Gastroesophageal sphincter (tissue), 3 donors: ENCODE measurements at regions not wholly inside any gene's neighbourhood (a gene's known extent, or its start where the extent isn't known, plus 50 kb on each side); places are given as distances from the start of the nearest gene placed in this dataset.

ENCODE experiments used
- CTCF ChIP-seq, 4 experiments: fragments of 200-600 bp in 2 of 4; fragments of 450-650 bp in 2 of 4; sonication (generic) in 1 of 4; IDR thresholded peaks; one replicate each; pipeline ENCODE4 v1.5.1; 2017 to 2019; ENCODE audit warnings: antibody characterized with exemption in 4 of 4, mild to moderate bottlenecking in 2 of 4, moderate library complexity in 2 of 4
- EP300 ChIP-seq: sonication (generic); formaldehyde crosslinking; IDR thresholded peaks from one replicate; pipeline ENCODE4 v1.6.1; 2017; ENCODE audit warnings: antibody characterized with exemption, mild to moderate bottlenecking
- POLR2A ChIP-seq, 2 donors: fragments of 450-650 bp; IDR thresholded peaks; one replicate each; pipeline ENCODE4 v1.6.1; 2017; ENCODE audit warnings: antibody characterized with exemption in 2 of 2, mild to moderate bottlenecking in 2 of 2, moderate library complexity in 1 of 2
- POLR2AphosphoS5 ChIP-seq: sonication (generic); formaldehyde crosslinking; IDR thresholded peaks from one replicate; pipeline ENCODE4 v1.6.1; 2017; ENCODE audit warnings: antibody characterized with exemption

- TF ChIP-seq POLR2A (IDR thresholded peaks at IDR 0.05) (no peak), POLR2AphosphoS5 (no peak), CTCF (IDR thresholded peaks at IDR 0.05) (no peak), EP300 (no peak)
These were observed 166.7 kb upstream of the PARP11 start for GRCh38 chr12:4039931-4040330.
